ENCODE measurements at regions not wholly inside any gene's neighbourhood (a gene's known extent, or its start where the extent isn't known, plus 50 kb on each side); places are given as distances from the start of the nearest gene placed in this dataset.

- TF ChIP-seq EZH2 (IDR thresholded peaks at IDR 0.05; ENCODE audit: borderline replicate concordance, insufficient read depth, low read depth, low read length, poor library complexity, severe bottlenecking) (no peak), CTCF (IDR thresholded peaks at IDR 0.05) (no peak)
Observed at GRCh38 chr2:217434180-217434975, 568.4 kb downstream of the TNS1 start.
